Mesenchymal stem cell (in vitro differentiated cells and primary cell): ENCODE measurements at regions not wholly inside any gene's neighbourhood (a gene's known extent, or its start where the extent isn't known, plus 50 kb on each side); places are given as distances from the start of the nearest gene placed in this dataset.

Source experiments
- DNase-seq: peaks from one replicate; pipeline ENCODE4 v3.0.0-alpha.2; 2013
- H2AFZ ChIP-seq: one replicate; pipeline ENCODE4 v1.6.1; 2013; ENCODE audit warnings: low read depth, mild to moderate bottlenecking, control low read depth, inconsistent platforms, low read length, moderate library complexity
- H2AK5ac ChIP-seq: 2 replicates; pipeline ENCODE4 v1.6.1; 2013; ENCODE audit warnings: low read length, moderate library complexity, mild to moderate bottlenecking, inconsistent platforms; ENCODE audit not compliant: severe bottlenecking
- H2BK120ac ChIP-seq: one replicate; pipeline ENCODE4 v1.6.1; 2013; ENCODE audit warnings: low read depth, mild to moderate bottlenecking, inconsistent platforms, low read length, moderate library complexity
- H2BK12ac ChIP-seq, 2 experiments: one replicate each; pipeline ENCODE4 v1.6.1; 2013; ENCODE audit warnings: inconsistent platforms in 2 of 2, low read length in 2 of 2, mild to moderate bottlenecking in 2 of 2, moderate library complexity in 2 of 2, control low read depth in 1 of 2
- H2BK15ac ChIP-seq: one replicate; pipeline ENCODE4 v1.6.1; 2013; ENCODE audit warnings: mild to moderate bottlenecking, low read depth, inconsistent platforms; ENCODE audit not compliant: poor library complexity, severe bottlenecking
- H2BK5ac ChIP-seq: 2 replicates; pipeline ENCODE4 v1.6.1; 2013; ENCODE audit warnings: low read depth, mild to moderate bottlenecking, low read length, control low read depth, inconsistent platforms; ENCODE audit not compliant: poor library complexity, severe bottlenecking
- H3K14ac ChIP-seq, 2 experiments: one replicate each; pipeline ENCODE4 v1.6.1; 2013; ENCODE audit warnings: inconsistent platforms in 2 of 2, low read length in 2 of 2, control low read depth in 1 of 2, mild to moderate bottlenecking in 1 of 2, moderate library complexity in 1 of 2
- H3K18ac ChIP-seq, 2 experiments: one replicate each; pipeline ENCODE4 v1.6.1; 2013; ENCODE audit warnings: inconsistent platforms in 2 of 2, low read length in 2 of 2, control low read depth in 1 of 2, low read depth in 1 of 2, mild to moderate bottlenecking in 1 of 2
- H3K23ac ChIP-seq, 2 experiments: one replicate each; pipeline ENCODE4 v1.6.1; 2013; ENCODE audit warnings: inconsistent platforms in 2 of 2, low read length in 2 of 2, mild to moderate bottlenecking in 2 of 2, moderate library complexity in 2 of 2, control low read depth in 1 of 2
- H3K27ac ChIP-seq: 2 replicates; pipeline ENCODE4 v1.5.1; 2013; ENCODE audit warnings: mild to moderate bottlenecking, moderate library complexity, low read length, control low read depth, inconsistent platforms; ENCODE audit not compliant: poor library complexity, severe bottlenecking
- H3K27me3 ChIP-seq, 2 experiments: 2 replicates each; pipeline versions ENCODE4 v1.6.1 to v1.7.0; 2013; ENCODE audit warnings: low read length in 2 of 2, mild to moderate bottlenecking in 2 of 2, moderate library complexity in 2 of 2, control low read depth in 1 of 2, inconsistent platforms in 1 of 2; ENCODE audit not compliant: control insufficient read depth in 1 of 2, insufficient read depth in 1 of 2
- H3K36me3 ChIP-seq, 2 experiments: 2 replicates each; pipeline versions ENCODE4 v1.6.1 to v1.7.0; 2013; ENCODE audit warnings: low read length in 2 of 2, control low read depth in 1 of 2, inconsistent platforms in 1 of 2, low read depth in 1 of 2, mild to moderate bottlenecking in 1 of 2; ENCODE audit not compliant: insufficient read depth in 2 of 2, control insufficient read depth in 1 of 2
- H3K4ac ChIP-seq, 2 experiments: one replicate each; pipeline ENCODE4 v1.6.1; 2013; ENCODE audit warnings: inconsistent platforms in 2 of 2, low read length in 2 of 2, mild to moderate bottlenecking in 2 of 2, moderate library complexity in 2 of 2, control low read depth in 1 of 2, low read depth in 1 of 2
- H3K4me1 ChIP-seq: 2 replicates; pipeline ENCODE4 v1.6.1; 2013; ENCODE audit warnings: low read depth, low read length, control low read depth; ENCODE audit not compliant: control insufficient read depth, insufficient read depth
- H3K4me2 ChIP-seq: 2 replicates; pipeline ENCODE4 v1.6.1; 2013; ENCODE audit warnings: low read length, mild to moderate bottlenecking, inconsistent platforms; ENCODE audit not compliant: poor library complexity, severe bottlenecking
- H3K4me3 ChIP-seq, 2 experiments: 2 replicates each; pipeline versions ENCODE4 v1.5.1 to v1.7.0; 2013; ENCODE audit warnings: low read length in 2 of 2, mild to moderate bottlenecking in 2 of 2, control low read depth in 1 of 2, low read depth in 1 of 2; ENCODE audit not compliant: insufficient read depth in 1 of 2
- H3K79me1 ChIP-seq: replicated peaks from 2 replicates; pipeline ENCODE4 v1.6.1; 2013; ENCODE audit warnings: mild to moderate bottlenecking, control low read depth, low read length, inconsistent platforms; ENCODE audit not compliant: poor library complexity, severe bottlenecking
- H3K9ac ChIP-seq: 2 replicates; pipeline ENCODE4 v1.7.0; 2013; ENCODE audit warnings: mild to moderate bottlenecking, low read length, moderate library complexity
- H3K9me3 ChIP-seq: 2 replicates; pipeline ENCODE4 v1.7.0; 2013; ENCODE audit warnings: mild to moderate bottlenecking, low read length; ENCODE audit not compliant: control insufficient read depth
- H4K8ac ChIP-seq: one replicate; pipeline ENCODE4 v1.6.1; 2013; ENCODE audit warnings: inconsistent platforms, mild to moderate bottlenecking, low read length, moderate library complexity
- H4K91ac ChIP-seq: one replicate; pipeline ENCODE4 v1.6.1; 2013; ENCODE audit warnings: mild to moderate bottlenecking, low read length, inconsistent platforms
- WGBS: methylation state at CpG from one replicate; pipeline ENCODE4 v1.1.7; 2013; ENCODE audit warnings: mixed read lengths; 5-methylcytosine and 5-hydroxymethylcytosine counted together

DNA sequence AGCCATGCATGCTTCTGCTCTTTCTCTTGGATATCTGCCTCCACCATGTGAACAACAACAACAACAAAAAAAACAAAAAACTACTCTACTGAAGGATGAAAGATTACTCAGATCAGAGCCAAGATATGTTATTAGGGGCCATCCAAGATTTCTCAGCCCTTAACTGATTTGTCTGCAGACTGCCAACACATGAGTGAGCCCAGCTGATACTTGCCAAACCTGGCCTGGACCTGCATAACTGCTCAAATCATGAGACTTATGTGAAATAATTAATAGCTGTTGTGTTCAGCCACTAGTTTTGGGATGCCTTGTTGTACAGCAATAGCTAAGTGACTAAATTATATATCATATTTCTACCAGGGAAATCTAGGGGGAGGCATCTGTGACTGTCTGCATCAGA lies 334.5 kb upstream of the SORCS1 start:
- Histone ChIP-seq H3K23ac (no peak overlapping the region), H2AFZ (no peak overlapping the region), H2BK5ac (no peak overlapping the region), H3K79me1 (no peaks in the 10 kb centered on the region), H3K36me3 (no peaks in the 10 kb centered on the region), H4K91ac (no peak overlapping the region), H3K4me1 (no peaks in the 10 kb centered on the region), H3K4me3 (no peak overlapping the region), H3K27me3 (no peaks in the 10 kb centered on the region), H3K18ac (no peak overlapping the region), H2AK5ac (no peak overlapping the region), H2BK15ac (no peak overlapping the region), H3K14ac (no peak overlapping the region), H2BK12ac (no peak overlapping the region), H3K4me2 (no peak overlapping the region), H2BK120ac (no peak overlapping the region), H3K9ac (no peak overlapping the region), H3K4ac (no peak overlapping the region), H3K27ac (no peak overlapping the region), H4K8ac (no peak overlapping the region), H3K9me3 (no peaks in the 10 kb centered on the region)
- DNase-seq = no peak

DNA sequence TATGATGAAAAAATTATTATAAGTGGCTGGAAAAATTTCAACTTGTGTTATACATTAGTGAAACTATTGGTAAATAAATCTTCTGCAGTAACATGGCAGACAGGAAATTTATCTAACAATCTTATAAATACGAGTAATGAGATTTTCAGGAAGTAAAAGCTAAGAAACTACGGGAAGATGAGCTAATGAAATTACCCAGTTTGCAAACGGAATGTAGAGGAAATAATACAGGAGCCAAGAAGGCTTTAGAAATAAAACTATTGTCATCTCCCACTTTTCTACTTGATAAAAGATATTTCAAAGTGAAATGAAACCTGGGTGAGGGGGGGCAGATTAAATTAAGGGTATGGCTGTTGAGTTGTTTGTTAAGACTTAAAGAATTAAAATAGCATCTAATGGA lies 332.5 kb upstream of the SORCS1 start:
- Histone ChIP-seq H2BK5ac (no peak overlapping the region), H3K14ac (no peak overlapping the region), H3K79me1 (no peaks in the 10 kb centered on the region), H2BK120ac (no peak overlapping the region), H4K8ac (no peak overlapping the region), H2BK15ac (no peak overlapping the region), H3K9ac (no peak overlapping the region), H3K4me1 (no peaks in the 10 kb centered on the region), H4K91ac (no peak overlapping the region), H3K9me3 (no peaks in the 10 kb centered on the region), H3K4me3 (no peak overlapping the region), H3K36me3 (no peaks in the 10 kb centered on the region), H3K4me2 (no peak overlapping the region), H3K4ac (no peak overlapping the region), H2AFZ (no peak overlapping the region), H2BK12ac (no peak overlapping the region), H3K27ac (no peak overlapping the region), H3K27me3 (no peaks in the 10 kb centered on the region), H3K23ac (no peak overlapping the region), H3K18ac (no peak overlapping the region), H2AK5ac (no peak overlapping the region)
- no CpG with 5 or more reads among the region's 3 CpGs for WGBS
- DNase-seq = no peak

DNA sequence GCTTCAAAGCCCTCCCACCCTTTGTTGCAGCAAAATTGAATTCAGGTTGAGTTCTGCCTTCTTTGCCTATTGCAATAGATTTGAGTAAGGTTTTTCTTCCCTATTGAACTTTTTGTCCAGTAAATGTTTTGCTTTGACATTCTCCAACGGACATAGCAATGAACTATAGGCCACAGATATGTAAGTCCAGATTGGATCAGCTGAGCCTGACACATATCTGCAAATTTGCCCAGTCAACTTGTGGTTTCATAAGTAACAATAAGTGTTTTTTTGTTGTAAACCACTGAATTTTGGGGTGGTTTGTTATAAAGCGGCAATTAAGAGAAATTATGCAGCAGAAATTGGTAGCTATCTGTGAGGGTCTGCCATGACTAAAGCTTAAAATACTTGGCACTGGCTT lies 332.1 kb upstream of the SORCS1 start:
- no peak overlapping the region for H3K14ac ChIP-seq
- H2AFZ ChIP-seq = no peak overlapping the region
- H4K91ac ChIP-seq = no peak overlapping the region
- no peak overlapping the region for H3K9ac ChIP-seq
- H3K23ac ChIP-seq = no peak overlapping the region
- no peak overlapping the region for H3K18ac ChIP-seq
- H2BK120ac ChIP-seq = no peak overlapping the region
- H3K4me1 ChIP-seq = no peaks in the 10 kb centered on the region
- no peak for DNase-seq
- H4K8ac ChIP-seq = no peak overlapping the region
- WGBS = 67% methylated on average over 2 of the region's 2 CpGs
- H3K4me2 ChIP-seq = no peak overlapping the region
- no peak overlapping the region for H3K4me3 ChIP-seq
- H3K27ac ChIP-seq = no peak overlapping the region
- no peak overlapping the region for H2BK12ac ChIP-seq
- no peaks in the 10 kb centered on the region for H3K27me3 ChIP-seq
- no peak overlapping the region for H2BK5ac ChIP-seq
- H2AK5ac ChIP-seq = no peak overlapping the region
- no peaks in the 10 kb centered on the region for H3K79me1 ChIP-seq
- no peak overlapping the region for H2BK15ac ChIP-seq
- H3K9me3 ChIP-seq = no peaks in the 10 kb centered on the region
- H3K4ac ChIP-seq = no peak overlapping the region
- no peaks in the 10 kb centered on the region for H3K36me3 ChIP-seq

- WGBS = no CpG with 5 or more reads among the region's 1 CpG
- H4K91ac ChIP-seq = no peak overlapping the region
- H2AK5ac ChIP-seq = no peak overlapping the region
- H2BK120ac ChIP-seq = no peak overlapping the region
- no peak overlapping the region for H3K23ac ChIP-seq
- no peak overlapping the region for H3K18ac ChIP-seq
- no peak overlapping the region for H3K27ac ChIP-seq
- no peak overlapping the region for H3K4me3 ChIP-seq
- no peak overlapping the region for H3K9ac ChIP-seq
- no peak overlapping the region for H2BK15ac ChIP-seq
- no peaks in the 10 kb centered on the region for H3K36me3 ChIP-seq
- no peaks in the 10 kb centered on the region for H3K9me3 ChIP-seq
- no peak overlapping the region for H2AFZ ChIP-seq
- no peak overlapping the region for H3K4me2 ChIP-seq
- no peaks in the 10 kb centered on the region for H3K4me1 ChIP-seq
- H3K79me1 ChIP-seq = no peaks in the 10 kb centered on the region
- no peak overlapping the region for H3K14ac ChIP-seq
- no peak overlapping the region for H2BK5ac ChIP-seq
- no peak overlapping the region for H4K8ac ChIP-seq
- no peak overlapping the region for H2BK12ac ChIP-seq
- no peak for DNase-seq
- no peak overlapping the region for H3K4ac ChIP-seq
- H3K27me3 ChIP-seq = no peaks in the 10 kb centered on the region
Observed at GRCh38 chr10:107492389-107492788, 327.9 kb upstream of the SORCS1 start.
